ENCODE measurements at regions not wholly inside any gene's neighbourhood (a gene's known extent, or its start where the extent isn't known, plus 50 kb on each side); places are given as distances from the start of the nearest gene placed in this dataset.

DNA sequence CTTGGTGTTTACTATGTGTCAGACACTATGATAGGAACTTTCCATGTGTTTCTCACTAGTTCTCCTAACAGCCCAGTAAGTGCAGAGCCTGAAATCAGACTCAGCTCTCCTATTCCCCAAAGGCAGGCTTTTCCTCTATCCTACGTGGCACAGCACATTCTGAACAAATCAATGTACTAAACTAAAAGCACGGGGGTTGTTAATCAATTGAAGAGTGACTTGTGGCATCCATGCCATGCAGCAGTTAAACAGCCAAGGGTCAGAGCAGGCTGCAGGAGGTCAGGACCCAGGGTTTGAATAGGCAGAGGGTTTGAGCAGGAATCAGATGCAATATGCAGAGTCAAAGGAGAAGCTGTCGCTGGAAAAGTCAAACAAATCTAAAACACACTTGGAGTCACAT is 289.7 kb upstream of the LDB2 start:
- H3K9me3 ChIP-seq = peaks cover 0 to 6% of the 10 kb centered on the region in 2 donors
- TF ChIP-seq, protein P1, sequence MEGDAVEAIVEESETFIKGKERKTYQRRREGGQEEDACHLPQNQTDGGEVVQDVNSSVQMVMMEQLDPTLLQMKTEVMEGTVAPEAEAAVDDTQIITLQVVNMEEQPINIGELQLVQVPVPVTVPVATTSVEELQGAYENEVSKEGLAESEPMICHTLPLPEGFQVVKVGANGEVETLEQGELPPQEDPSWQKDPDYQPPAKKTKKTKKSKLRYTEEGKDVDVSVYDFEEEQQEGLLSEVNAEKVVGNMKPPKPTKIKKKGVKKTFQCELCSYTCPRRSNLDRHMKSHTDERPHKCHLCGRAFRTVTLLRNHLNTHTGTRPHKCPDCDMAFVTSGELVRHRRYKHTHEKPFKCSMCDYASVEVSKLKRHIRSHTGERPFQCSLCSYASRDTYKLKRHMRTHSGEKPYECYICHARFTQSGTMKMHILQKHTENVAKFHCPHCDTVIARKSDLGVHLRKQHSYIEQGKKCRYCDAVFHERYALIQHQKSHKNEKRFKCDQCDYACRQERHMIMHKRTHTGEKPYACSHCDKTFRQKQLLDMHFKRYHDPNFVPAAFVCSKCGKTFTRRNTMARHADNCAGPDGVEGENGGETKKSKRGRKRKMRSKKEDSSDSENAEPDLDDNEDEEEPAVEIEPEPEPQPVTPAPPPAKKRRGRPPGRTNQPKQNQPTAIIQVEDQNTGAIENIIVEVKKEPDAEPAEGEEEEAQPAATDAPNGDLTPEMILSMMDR (IDR thresholded peaks at IDR 0.05) = no peak
- H3K36me3 ChIP-seq = no peaks in the 10 kb centered on the region
- no peak overlapping the region for H3K27ac ChIP-seq
- DNase-seq = no peak
- H3K27me3 ChIP-seq = no peaks in the 10 kb centered on the region
- no peak for ATAC-seq
- intact Hi-C loops (cut with DNase I) = no loop called here
- H3K4me3 ChIP-seq = no peak overlapping the region
- H3K4me1 ChIP-seq = no peaks in the 10 kb centered on the region

DNA sequence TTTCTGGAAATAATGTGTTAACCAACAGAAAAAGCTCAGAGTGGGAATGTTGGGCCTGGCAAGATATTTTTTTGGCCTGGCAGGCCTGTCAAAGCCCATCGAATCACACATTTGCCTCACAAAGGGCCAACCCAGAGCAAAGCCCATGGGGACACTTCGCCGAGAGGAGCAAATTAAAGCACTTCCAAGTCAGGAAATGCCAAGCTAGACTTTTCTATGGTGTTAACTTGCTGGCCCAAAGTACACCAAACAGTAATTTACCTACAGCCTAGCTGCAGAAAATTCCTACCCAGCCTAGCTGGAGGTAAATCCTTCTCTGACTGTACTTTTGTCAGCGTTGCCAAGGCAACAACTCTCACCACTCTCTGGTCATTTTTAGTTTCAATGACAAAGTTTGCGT is 288.6 kb upstream of the LDB2 start:
- no peaks in the 10 kb centered on the region for H3K36me3 ChIP-seq
- DNase-seq = no peak
- H3K4me3 ChIP-seq = no peak overlapping the region
- peaks cover 0 to 6% of the 10 kb centered on the region in 2 donors for H3K9me3 ChIP-seq
- no peak for ATAC-seq
- H3K27ac ChIP-seq = no peak overlapping the region
- no peaks in the 10 kb centered on the region for H3K27me3 ChIP-seq
- no peaks in the 10 kb centered on the region for H3K4me1 ChIP-seq
- TF ChIP-seq, protein P1 (IDR thresholded peaks at IDR 0.05) = no peak
- intact Hi-C loops (cut with DNase I) = no loop called here

DNA sequence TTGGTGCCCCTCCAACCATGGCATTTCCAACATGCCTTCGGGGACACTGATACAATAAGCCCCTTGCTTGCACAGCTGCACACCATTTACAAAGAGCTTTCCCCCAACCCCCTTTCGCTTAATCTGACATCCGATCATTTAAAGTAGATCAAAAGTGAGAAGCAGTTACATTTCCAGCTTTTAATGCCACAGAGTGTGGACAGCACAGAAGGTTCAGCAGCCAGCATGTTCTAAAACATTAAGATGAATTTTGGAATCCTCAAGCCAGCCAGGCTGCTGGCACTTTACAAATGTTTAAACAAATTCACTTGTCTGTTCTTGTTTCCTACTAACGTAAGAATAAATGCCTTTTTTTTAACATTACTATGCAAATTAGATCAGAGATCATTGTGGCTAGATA is 284.4 kb upstream of the LDB2 start:
- Histone ChIP-seq H3K4me3 (no peak overlapping the region), H3K36me3 (no peaks in the 10 kb centered on the region), H3K27me3 (no peaks in the 10 kb centered on the region), H3K27ac (no peak overlapping the region), H3K9me3 (no peaks in the 10 kb centered on the region), H3K4me1 (no peaks in the 10 kb centered on the region)
- no peak for ATAC-seq
- TF ChIP-seq, protein P1 (IDR thresholded peaks at IDR 0.05) = no peak
- no peak for DNase-seq
- intact Hi-C loops (cut with DNase I) = no loop called here

DNA sequence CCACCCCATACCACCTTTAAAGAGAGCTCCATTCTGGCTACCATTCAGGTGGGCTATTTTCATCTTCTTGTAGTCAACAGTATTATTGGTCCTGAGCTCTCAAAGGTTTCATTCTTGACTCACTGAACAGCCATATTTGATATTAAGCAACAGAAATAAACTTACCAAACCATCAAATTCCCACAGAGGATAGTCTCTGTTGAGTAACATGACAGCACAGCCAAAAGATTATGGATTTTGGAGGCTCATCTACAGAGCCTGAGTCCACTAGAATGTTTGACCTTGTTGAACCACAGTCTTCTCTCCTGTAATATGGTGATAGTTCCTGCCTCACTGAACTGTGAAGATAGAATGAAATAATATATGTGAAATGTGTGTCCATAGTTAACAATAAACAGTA is 276.3 kb upstream of the LDB2 start:
- TF ChIP-seq, protein P1 (IDR thresholded peaks at IDR 0.05) = no peak
- no peaks in the 10 kb centered on the region for H3K4me1 ChIP-seq
- H3K9me3 ChIP-seq = no peaks in the 10 kb centered on the region
- no peak for ATAC-seq
- no peak overlapping the region for H3K4me3 ChIP-seq
- no peak overlapping the region for H3K27ac ChIP-seq
- intact Hi-C loops (cut with DNase I) = no loop called here
- H3K27me3 ChIP-seq = no peaks in the 10 kb centered on the region
- DNase-seq = no peak
- H3K36me3 ChIP-seq = no peaks in the 10 kb centered on the region

DNA sequence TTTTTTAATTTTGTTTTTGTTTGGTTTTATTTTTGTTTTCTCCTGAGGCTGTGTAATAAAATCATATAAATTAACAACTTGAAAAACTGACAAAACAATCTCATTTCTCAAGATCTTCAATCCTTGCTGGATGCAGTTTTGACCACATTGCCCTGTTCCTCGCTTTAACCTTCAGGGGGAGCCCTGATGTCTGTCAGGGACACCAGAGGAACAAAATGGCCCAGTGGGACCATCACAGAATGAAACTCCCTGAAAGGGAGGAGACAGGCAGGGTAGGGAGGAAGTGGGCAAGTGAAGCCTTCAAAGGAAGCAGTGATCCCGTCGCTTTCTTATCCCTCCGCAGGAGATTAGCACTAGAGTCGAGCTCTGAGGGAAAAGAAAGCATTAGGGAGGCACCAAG is 274.9 kb upstream of the LDB2 start:
- TF ChIP-seq, protein P1 (IDR thresholded peaks at IDR 0.05) = no peak
- no peaks in the 10 kb centered on the region for H3K27me3 ChIP-seq
- H3K4me3 ChIP-seq = no peak overlapping the region
- no peaks in the 10 kb centered on the region for H3K9me3 ChIP-seq
- no peaks in the 10 kb centered on the region for H3K36me3 ChIP-seq
- intact Hi-C loops (cut with DNase I) = no loop called here
- ATAC-seq = no peak
- H3K4me1 ChIP-seq = no peaks in the 10 kb centered on the region
- H3K27ac ChIP-seq = no peak overlapping the region
- DNase-seq = no peak
